HUES6 (cell line): ENCODE measurements at regions not wholly inside any gene's neighbourhood (a gene's known extent, or its start where the extent isn't known, plus 50 kb on each side); places are given as distances from the start of the nearest gene placed in this dataset.

Experiments used
- H3K27ac ChIP-seq: 2 replicates; pipeline ENCODE4 v1.7.0; 2013; ENCODE audit warnings: low read depth, mild to moderate bottlenecking, low read length, inconsistent platforms
- H3K27me3 ChIP-seq: 2 replicates; pipeline ENCODE4 v1.6.1; 2013; ENCODE audit warnings: low read length; ENCODE audit not compliant: control insufficient read depth, insufficient read depth
- H3K36me3 ChIP-seq: 2 replicates; pipeline ENCODE4 v1.6.1; 2013; ENCODE audit warnings: low read length; ENCODE audit not compliant: control insufficient read depth, insufficient read depth
- H3K4me1 ChIP-seq: 2 replicates; pipeline ENCODE4 v1.6.1; 2013; ENCODE audit warnings: low read length; ENCODE audit not compliant: control insufficient read depth, insufficient read depth
- H3K4me3 ChIP-seq: 2 replicates; pipeline ENCODE4 v1.5.1; 2013; ENCODE audit warnings: low read depth, low read length
- H3K9ac ChIP-seq: one replicate; pipeline ENCODE4 v1.6.1; 2013; ENCODE audit warnings: mild to moderate bottlenecking, low read length
- H3K9me3 ChIP-seq: 2 replicates; pipeline ENCODE4 v1.6.1; 2013; ENCODE audit warnings: low read depth, low read length; ENCODE audit not compliant: control insufficient read depth, insufficient read depth

GRCh38 chr10:42933448-42934340 lies 143.2 kb upstream of the RET start:
- Histone ChIP-seq H3K4me3 (peak overlapping the region; percentile 80), H3K36me3 (no peaks in the 10 kb centered on the region), H3K9me3 (no peaks in the 10 kb centered on the region), H3K27ac (no peak overlapping the region), H3K4me1 (peaks cover 19% of the 10 kb centered on the region; the same call in 1 of the 2 replicates), H3K9ac (peak overlapping the region; percentile 47), H3K27me3 (peaks cover 55% of the 10 kb centered on the region)

GRCh38 chr10:42934351-42934811 lies 142.5 kb upstream of the RET start:
- Histone ChIP-seq H3K27ac (no peak overlapping the region), H3K4me3 (no peak overlapping the region), H3K9ac (no peak overlapping the region), H3K27me3 (peaks cover 55% of the 10 kb centered on the region), H3K4me1 (peaks cover 19% of the 10 kb centered on the region; the same call in 1 of the 2 replicates), H3K9me3 (no peaks in the 10 kb centered on the region), H3K36me3 (no peaks in the 10 kb centered on the region)

GRCh38 chr10:42934842-42935241 lies 142.0 kb upstream of the RET start:
- Histone ChIP-seq H3K9ac (no peak overlapping the region), H3K36me3 (no peaks in the 10 kb centered on the region), H3K27me3 (peaks cover 54% of the 10 kb centered on the region), H3K27ac (no peak overlapping the region), H3K4me1 (peaks cover 19% of the 10 kb centered on the region; the same call in 1 of the 2 replicates), H3K9me3 (no peaks in the 10 kb centered on the region), H3K4me3 (no peak overlapping the region)

- Histone ChIP-seq H3K9me3 (no peaks in the 10 kb centered on the region), H3K9ac (no peak overlapping the region), H3K27ac (no peak overlapping the region), H3K36me3 (no peaks in the 10 kb centered on the region), H3K4me3 (no peak overlapping the region), H3K27me3 (peaks cover 48% of the 10 kb centered on the region), H3K4me1 (peaks cover 19% of the 10 kb centered on the region; the same call in 1 of the 2 replicates)
Measured at GRCh38 chr10:42935466-42935865, 141.4 kb upstream of the RET start.

GRCh38 chr10:42936580-42936979 lies 140.3 kb upstream of the RET start:
- Histone ChIP-seq H3K4me3 (no peak overlapping the region), H3K27me3 (peaks cover 45% of the 10 kb centered on the region), H3K4me1 (peaks cover 21% of the 10 kb centered on the region; the same call in 1 of the 2 replicates), H3K36me3 (no peaks in the 10 kb centered on the region), H3K9ac (no peak overlapping the region), H3K9me3 (no peaks in the 10 kb centered on the region), H3K27ac (no peak overlapping the region)

- no peaks in the 10 kb centered on the region for H3K9me3 ChIP-seq
- peaks cover 41% of the 10 kb centered on the region for H3K27me3 ChIP-seq
- H3K27ac ChIP-seq, result no peak overlapping the region
- H3K36me3 ChIP-seq, result no peaks in the 10 kb centered on the region
- H3K9ac ChIP-seq, result no peak overlapping the region
- peaks cover 18% of the 10 kb centered on the region; the same call in 1 of the 2 replicates for H3K4me1 ChIP-seq
- H3K4me3 ChIP-seq, result no peak overlapping the region
Measured at GRCh38 chr10:42937048-42937447, 139.8 kb upstream of the RET start.

- H3K9me3 ChIP-seq, result no peaks in the 10 kb centered on the region
- H3K27ac ChIP-seq, result no peak overlapping the region
- H3K9ac ChIP-seq, result no peak overlapping the region
- H3K27me3 ChIP-seq, result peaks cover 35% of the 10 kb centered on the region
- H3K4me1 ChIP-seq, result peaks cover 13% of the 10 kb centered on the region; the same call in 1 of the 2 replicates
- no peak overlapping the region for H3K4me3 ChIP-seq
- H3K36me3 ChIP-seq, result no peaks in the 10 kb centered on the region
Measured at GRCh38 chr10:42937649-42938180, 139.2 kb upstream of the RET start.

- H3K9me3 ChIP-seq, result no peaks in the 10 kb centered on the region
- H3K4me1 ChIP-seq, result peaks cover 9% of the 10 kb centered on the region; the same call in 1 of the 2 replicates
- H3K36me3 ChIP-seq, result no peaks in the 10 kb centered on the region
- H3K27me3 ChIP-seq, result peaks cover 29% of the 10 kb centered on the region
- H3K27ac ChIP-seq, result no peak overlapping the region
- H3K4me3 ChIP-seq, result no peak overlapping the region
- no peak overlapping the region for H3K9ac ChIP-seq
Measured at GRCh38 chr10:42938351-42938750, 138.5 kb upstream of the RET start.

- no peak overlapping the region for H3K4me3 ChIP-seq
- no peaks in the 10 kb centered on the region for H3K9me3 ChIP-seq
- no peak overlapping the region for H3K27ac ChIP-seq
- no peaks in the 10 kb centered on the region for H3K36me3 ChIP-seq
- peaks cover 4% of the 10 kb centered on the region; the same call in 1 of the 2 replicates for H3K4me1 ChIP-seq
- H3K9ac ChIP-seq, result no peak overlapping the region
- peaks cover 20% of the 10 kb centered on the region for H3K27me3 ChIP-seq
Measured at GRCh38 chr10:42939237-42939636, 137.6 kb upstream of the RET start.

GRCh38 chr10:42939685-42940366 lies 137.0 kb upstream of the RET start:
- Histone ChIP-seq H3K9ac (no peak overlapping the region), H3K4me3 (no peak overlapping the region), H3K36me3 (no peaks in the 10 kb centered on the region), H3K27me3 (peaks cover 14% of the 10 kb centered on the region), H3K27ac (no peak overlapping the region), H3K4me1 (peaks cover 3% of the 10 kb centered on the region; the same call in 1 of the 2 replicates), H3K9me3 (no peaks in the 10 kb centered on the region)
